Fibroblast of gingiva (primary cell): ENCODE measurements at regions not wholly inside any gene's neighbourhood (a gene's known extent, or its start where the extent isn't known, plus 50 kb on each side); places are given as distances from the start of the nearest gene placed in this dataset.
"Not testable (repeated sequence)": the region's sequence is repeated elsewhere in the genome, so short reads cannot be mapped to it uniquely, and the experiment has no call there.

Experiments used
- DNase-seq: peaks from one replicate; pipeline ENCODE4 v3.0.0-alpha.2; 2011; ENCODE audit warnings: low read depth

GRCh38 chr4:118504927-118505326, 152.1 kb upstream of the PRSS12 start:
- not testable (repeated sequence) for DNase-seq

GRCh38 chr4:118505491-118505890, 152.7 kb upstream of the PRSS12 start:
- DNase-seq, result not testable (repeated sequence)

- not testable (repeated sequence) for DNase-seq
Measured at GRCh38 chr4:118512870-118513269, 160.1 kb upstream of the PRSS12 start.

GRCh38 chr4:118514332-118514731, 161.5 kb upstream of the PRSS12 start:
- DNase-seq, result not testable (repeated sequence)

DNA sequence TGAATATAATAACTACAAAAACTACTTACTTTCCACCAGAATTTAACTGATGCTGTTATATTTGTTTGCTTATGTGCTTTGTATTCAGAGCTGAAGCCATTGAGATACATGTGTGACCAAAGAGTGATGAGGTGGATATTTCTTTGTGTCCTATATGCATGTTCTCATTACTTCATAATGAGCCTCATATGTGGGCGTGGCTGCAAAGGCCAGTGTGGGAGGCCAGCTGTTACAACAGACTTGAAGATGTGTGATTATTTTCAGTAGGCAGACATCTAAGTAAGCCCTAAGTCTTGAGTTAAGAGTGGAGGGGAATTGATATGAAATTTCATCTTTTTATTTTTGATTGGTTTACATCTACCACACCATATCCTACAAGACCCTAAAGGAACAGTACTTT, 163.3 kb upstream of the PRSS12 start:
- peak; percentile 26 for DNase-seq

DNA sequence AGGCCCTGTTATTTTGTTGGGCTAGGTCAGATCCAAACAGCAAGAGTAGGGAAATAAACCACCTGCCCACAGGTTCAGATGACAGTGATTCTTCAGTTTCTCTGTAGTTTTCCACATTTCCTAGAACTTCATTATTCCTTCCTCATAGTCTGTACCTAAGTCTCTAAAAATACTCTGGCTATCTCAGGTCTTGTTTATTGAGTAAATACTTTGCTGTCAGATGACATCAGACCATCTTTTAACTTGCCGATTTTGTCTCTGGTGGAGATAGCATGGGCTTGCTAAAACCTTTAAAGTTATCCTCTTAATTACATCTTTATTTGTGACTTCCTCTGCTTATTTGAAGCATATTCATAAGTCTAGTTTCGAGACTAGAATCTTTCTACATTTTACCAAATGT, 155.1 kb upstream of the METTL14 start:
- not testable (repeated sequence) for DNase-seq

GRCh38 chr4:118531947-118532346, 153.2 kb upstream of the METTL14 start:
- not testable (repeated sequence) for DNase-seq

DNA sequence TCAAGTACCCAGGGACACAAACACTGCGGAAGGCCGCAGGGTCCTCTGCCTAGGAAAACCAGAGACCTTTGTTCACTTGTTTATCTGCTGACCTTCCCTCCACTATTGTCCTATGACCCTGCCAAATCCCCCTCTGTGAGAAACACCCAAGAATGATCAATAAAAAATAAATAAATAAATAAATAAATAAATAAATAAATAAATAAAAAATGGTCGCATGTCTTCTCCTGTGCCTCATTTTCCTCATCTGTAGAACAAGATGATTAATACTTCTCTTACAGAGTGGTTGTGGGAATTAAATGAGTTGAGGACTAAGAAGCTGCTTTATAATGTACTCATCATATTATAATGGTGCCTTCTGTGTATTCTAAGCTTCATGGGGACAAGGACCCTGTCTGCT, 149.4 kb upstream of the METTL14 start:
- DNase-seq, result not testable (repeated sequence)

DNA sequence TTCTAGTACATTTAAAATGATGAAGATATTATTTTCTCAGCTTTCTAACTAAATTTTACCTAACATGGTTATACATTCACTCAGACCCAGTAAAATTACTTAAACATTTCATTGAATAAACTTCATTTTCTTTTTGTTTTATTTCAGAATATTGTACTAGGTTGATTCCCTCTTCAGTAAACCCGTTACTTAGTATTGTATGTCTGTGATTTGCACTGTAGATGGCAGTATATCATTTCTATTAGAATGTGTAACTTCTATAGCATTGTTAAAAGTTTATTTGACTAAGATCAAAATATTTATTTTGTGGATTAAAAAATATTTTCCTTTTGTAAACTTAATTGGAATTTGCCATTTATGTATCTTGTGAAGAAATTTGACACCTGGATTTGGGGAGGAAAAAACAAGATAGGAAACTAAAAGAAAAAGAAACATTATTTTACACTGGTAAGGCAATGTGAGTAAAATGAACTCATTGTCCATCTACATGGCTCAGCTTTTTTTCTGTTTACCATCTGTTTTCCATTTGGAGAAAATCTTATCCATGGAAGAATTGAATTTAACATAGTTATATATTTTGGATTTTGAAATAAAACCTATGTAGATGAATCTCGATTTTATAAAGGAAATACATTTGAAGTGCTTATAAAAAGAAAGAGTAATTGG, 145.6 kb upstream of the METTL14 start:
- DNase-seq, result peak; percentile 21

DNA sequence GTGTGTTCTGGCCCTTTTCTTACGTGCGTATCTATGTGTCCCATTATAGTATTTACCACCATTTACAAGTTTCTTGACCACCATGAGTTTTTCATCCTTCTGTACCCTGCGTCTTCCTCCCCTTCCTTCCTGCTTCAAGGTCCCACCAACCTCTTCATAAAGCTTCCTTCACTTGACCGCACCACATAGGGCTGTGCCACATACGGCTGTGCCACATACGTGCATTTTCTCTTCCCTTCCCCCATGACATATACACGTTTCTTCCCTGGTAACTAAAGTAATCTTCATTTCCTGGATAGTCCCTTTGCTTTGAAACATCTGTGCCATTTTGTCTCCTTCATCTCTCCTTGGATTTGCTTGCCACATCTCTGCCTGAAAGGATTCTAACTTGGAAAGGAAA, 128.6 kb upstream of the METTL14 start:
- not testable (repeated sequence) for DNase-seq

DNA sequence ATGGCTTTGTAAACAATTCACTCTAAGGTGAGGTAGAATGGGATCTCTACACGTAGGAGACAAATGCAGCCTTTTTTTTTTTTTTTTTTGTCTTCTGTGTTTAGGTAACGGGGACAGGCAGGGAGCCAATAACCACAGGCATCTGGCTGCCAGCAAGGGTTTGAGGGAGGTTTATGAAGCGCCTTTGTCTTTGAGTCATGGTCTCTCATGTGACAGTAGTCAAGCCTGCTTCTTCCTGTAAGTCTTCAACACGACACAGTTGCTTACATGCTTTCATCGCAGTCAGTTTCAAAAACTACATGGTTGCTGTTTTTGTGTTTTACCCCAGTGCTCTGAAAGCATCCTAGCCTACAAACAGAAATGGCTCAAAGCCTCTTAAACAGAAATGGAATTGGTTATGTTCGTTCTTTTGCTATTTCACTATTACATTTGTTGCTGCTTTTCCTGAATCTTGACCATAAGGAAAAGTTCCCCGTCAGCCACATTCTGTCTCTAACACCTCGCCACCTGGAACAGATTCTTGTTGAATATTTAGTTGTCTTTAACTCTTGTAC, 127.8 kb upstream of the METTL14 start:
- DNase-seq, result peak; percentile 46

- DNase-seq, result not testable (repeated sequence)
Measured at GRCh38 chr4:118558188-118558587, 127.0 kb upstream of the METTL14 start.

- not testable (repeated sequence) for DNase-seq
Measured at GRCh38 chr4:118561559-118561958, 123.6 kb upstream of the METTL14 start.

GRCh38 chr4:118566003-118566513, 119.1 kb upstream of the METTL14 start:
- DNase-seq, result peak; percentile 83

GRCh38 chr4:118572991-118573390, 112.2 kb upstream of the METTL14 start:
- not testable (repeated sequence) for DNase-seq

DNA sequence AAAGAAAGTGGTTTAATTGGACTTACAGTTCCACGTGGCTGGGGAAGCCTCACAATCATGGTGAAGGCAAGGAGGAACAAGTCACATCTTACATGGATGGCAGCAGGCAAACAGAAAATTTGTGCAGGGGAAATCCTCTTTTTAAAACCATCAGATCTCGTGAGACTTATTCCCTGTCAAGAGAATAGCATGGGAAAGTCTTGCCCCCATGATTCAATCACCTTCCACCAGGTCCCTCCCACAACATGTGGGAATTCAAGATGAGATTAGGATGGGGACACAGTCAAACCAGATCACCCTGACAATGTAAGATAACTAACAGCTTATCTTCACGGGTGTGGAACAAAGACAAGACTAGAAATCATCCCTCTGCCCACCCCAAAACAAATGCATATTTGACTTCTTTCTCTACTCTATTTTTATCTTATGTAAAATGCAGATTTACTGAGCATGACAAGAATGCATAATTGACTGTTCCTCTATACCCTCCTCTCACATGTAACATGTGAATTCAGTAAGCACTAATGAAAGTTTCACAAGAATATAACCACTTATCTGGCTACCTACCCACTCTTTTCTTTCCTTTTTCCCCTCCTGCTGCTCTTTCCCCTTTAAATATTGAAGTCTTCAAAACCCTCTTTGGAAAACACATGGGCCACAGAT, 110.8 kb upstream of the METTL14 start:
- not testable (repeated sequence) for DNase-seq

DNA sequence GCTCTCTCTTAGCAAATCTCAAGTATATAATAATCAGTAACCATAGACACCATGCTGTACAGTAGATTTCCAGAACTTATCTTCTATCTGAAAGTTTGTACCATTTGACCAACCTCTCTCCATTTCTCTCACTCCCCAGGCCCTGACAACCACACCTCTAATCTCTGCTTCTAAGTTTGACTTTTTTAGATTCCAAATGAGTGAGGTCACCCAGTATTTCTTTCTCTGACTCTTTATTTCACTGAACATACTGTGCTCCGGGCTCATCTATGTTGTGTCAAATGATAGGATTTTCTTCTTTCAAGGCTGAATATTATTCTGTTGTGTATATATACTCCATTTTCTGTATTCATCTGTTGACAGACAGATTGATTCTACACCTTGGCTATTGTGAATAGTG, 110.1 kb upstream of the METTL14 start:
- DNase-seq, result not testable (repeated sequence)

GRCh38 chr4:118575726-118576125, 109.5 kb upstream of the METTL14 start:
- DNase-seq, result not testable (repeated sequence)

DNA sequence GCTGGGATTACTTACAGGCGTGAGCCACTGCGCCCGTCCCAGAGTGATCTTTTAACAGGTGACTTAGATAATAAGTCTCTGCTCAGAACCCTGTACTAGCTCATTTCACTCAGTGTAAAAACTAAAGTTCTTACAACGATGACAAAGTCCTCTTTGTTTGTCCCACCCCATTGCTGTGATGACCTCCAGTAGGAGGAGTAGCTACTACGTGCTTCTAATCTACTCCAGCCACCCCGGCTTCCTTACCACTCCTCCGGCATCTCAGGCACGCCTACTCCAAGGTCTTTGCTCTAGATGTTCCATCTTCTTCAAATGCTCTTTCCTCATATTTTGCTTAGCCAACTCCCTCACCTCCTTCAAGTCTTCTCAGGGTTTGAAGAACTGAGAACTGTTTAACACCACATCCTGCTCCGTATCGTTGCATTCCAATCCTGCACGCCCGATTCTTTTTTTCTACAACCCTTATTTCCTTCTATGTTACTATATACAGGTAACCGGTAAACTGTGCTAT, 108.4 kb upstream of the METTL14 start:
- DNase-seq, result not testable (repeated sequence)

DNA sequence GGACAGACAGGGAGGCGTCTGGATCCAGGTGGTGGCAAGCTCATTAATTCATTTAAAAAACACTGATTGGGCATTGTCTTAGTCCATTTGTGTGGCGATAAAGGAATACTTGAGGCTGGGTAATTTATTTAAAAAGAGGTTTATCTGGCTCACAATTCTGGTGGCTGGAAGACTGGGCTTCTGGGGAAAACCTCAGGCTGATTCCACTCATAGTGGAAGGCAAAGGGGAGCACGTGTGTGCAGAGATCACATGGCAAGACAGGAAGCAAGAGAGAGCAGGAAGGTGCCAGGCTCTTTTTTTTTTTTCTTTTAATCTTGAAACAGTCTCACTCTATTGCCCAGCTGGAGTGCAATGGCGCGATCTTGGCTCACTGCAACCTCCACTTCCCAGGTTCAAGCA, 100.2 kb upstream of the METTL14 start:
- no peak for DNase-seq

- DNase-seq, result no peak
Measured at GRCh38 chr4:118586357-118586790, 98.8 kb upstream of the METTL14 start.

DNA sequence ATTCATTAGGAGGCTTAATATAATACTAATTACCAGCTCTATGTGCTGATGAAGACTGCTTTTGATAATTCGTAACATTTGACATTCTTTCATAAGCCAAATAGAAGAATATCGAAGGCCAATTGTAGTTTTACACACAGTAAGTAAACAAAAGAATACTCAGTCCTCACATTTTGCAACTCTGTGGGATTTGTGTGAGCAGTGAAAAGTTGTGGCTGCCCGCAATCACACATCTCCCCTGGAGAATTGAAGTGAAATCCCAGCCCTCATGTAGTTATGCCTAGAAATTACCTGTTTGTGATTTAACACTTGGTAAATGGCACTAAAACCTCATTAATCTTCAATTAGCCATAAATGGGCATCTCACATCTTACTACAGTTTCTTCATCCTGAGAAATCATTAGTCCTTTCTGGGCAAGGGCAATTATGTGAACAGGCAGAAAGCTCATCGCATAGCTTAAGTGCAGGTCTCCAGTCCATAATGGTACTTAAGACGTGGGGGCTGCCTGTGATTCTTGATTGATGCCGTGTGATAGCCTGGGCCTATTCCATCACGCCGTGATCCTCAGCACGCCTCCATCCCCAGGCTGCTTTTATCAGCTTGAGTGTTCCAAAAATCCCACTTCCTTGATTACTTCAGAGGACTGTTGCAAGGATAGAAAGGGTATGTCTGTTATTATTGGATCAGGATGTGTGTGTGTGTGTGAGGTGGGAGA, 97.9 kb upstream of the METTL14 start:
- no peak for DNase-seq
